ENCODE measurements at regions not wholly inside any gene's neighbourhood (a gene's known extent, or its start where the extent isn't known, plus 50 kb on each side); places are given as distances from the start of the nearest gene placed in this dataset.

- TF ChIP-seq EZH2 (IDR thresholded peaks at IDR 0.05; ENCODE audit: borderline replicate concordance, low read depth, low read length, severe bottlenecking) (no peak), CTCF (IDR thresholded peaks at IDR 0.05; ENCODE audit: extremely low read depth in 1 of 2, insufficient read depth in 1 of 2, low read depth in 1 of 2, low read length in 2 of 2) (no peak), POLR2AphosphoS5 (IDR thresholded peaks at IDR 0.05; ENCODE audit: insufficient read depth, low read depth, low read length) (no peak), POLR2A (IDR thresholded peaks at IDR 0.05; ENCODE audit: low read depth, low read length) (no peak), JUN (IDR thresholded peaks at IDR 0.05; ENCODE audit: borderline replicate concordance, insufficient read depth, insufficient read length, low read depth) (no peak)
These were observed 97.5 kb upstream of the MGMT start for GRCh38 chr10:129369566-129369965.
